HEK293 (cell line): ENCODE measurements at regions not wholly inside any gene's neighbourhood (a gene's known extent, or its start where the extent isn't known, plus 50 kb on each side); places are given as distances from the start of the nearest gene placed in this dataset.

ENCODE experiments used
- CTCF ChIA-PET: fragments of 350-600 bp; formaldehyde crosslinking; extraction: SDS; loops from one replicate; lab custom pipeline; 2021; ENCODE audit warnings: antibody characterized with exemption; lab: Yijun Ruan, JAX
- POLR2A ChIA-PET: fragments of 300-600 bp; formaldehyde crosslinking; extraction: SDS; loops from one replicate; lab custom pipeline; 2020; ENCODE audit warnings: antibody characterized with exemption, inconsistent platforms; lab: Yijun Ruan, JAX
- H3K27ac ChIP-seq: fragments of 200-500 bp; sonication (Bioruptor generic); 2 replicates; pipeline ENCODE4 v1.5.1; 2014; ENCODE audit warnings: low read depth, low read length, control low read depth, inconsistent platforms; ENCODE audit errors: extremely low read depth
- H3K36me3 ChIP-seq, 2 experiments: fragments of 200-500 bp in 1 of 2; sonication (Bioruptor generic) in 1 of 2; 1 replicate in 1 of 2; 2 replicates in 1 of 2; pipeline ENCODE4 v1.5.1; 2014 to 2017; ENCODE audit warnings: inconsistent platforms in 2 of 2, low read length in 2 of 2; ENCODE audit not compliant: control insufficient read depth in 2 of 2, insufficient read depth in 1 of 2
- H3K4me1 ChIP-seq: fragments of 200-500 bp; sonication (Bioruptor generic); 2 replicates; pipeline ENCODE4 v1.5.1; 2014; ENCODE audit warnings: mild to moderate bottlenecking, low read length, inconsistent platforms; ENCODE audit not compliant: control insufficient read depth, insufficient read depth
- H3K4me3 ChIP-seq: 2 replicates; pipeline ENCODE4 v1.5.1; 2011; ENCODE audit warnings: low read depth, mild to moderate bottlenecking, control low read depth, low read length, moderate library complexity
- H3K9me3 ChIP-seq: fragments of 200-500 bp; sonication (Bioruptor generic); 2 replicates; pipeline ENCODE4 v1.5.1; 2014; ENCODE audit warnings: low read depth, low read length, inconsistent platforms; ENCODE audit not compliant: control insufficient read depth, insufficient read depth
- PATZ1 ChIP-seq: fragments of 450-650 bp; formaldehyde crosslinking; IDR thresholded peaks from 2 replicates; pipeline ENCODE4 v1.5.1; 2016; ENCODE audit warnings: missing biosample characterization, missing genetic modification characterization
- SCRT1 ChIP-seq: fragments of 450-650 bp; formaldehyde crosslinking; IDR thresholded peaks from 2 replicates; pipeline ENCODE4 v1.5.1; 2016; ENCODE audit warnings: missing biosample characterization, missing genetic modification characterization, borderline replicate concordance
- WT1 ChIP-seq: fragments of 450-650 bp; formaldehyde crosslinking; IDR thresholded peaks from 2 replicates; pipeline ENCODE4 v1.5.1; 2016; ENCODE audit warnings: missing biosample characterization, missing genetic modification characterization
- ZBTB44 ChIP-seq: fragments of 450-650 bp; IDR thresholded peaks from 2 replicates; pipeline ENCODE4 v1.5.1; 2018; ENCODE audit warnings: missing biosample characterization, mild to moderate bottlenecking, missing genetic modification characterization
- ZBTB8A ChIP-seq: fragments of 450-650 bp; formaldehyde crosslinking; IDR thresholded peaks from 2 replicates; pipeline ENCODE4 v1.5.1; 2016; ENCODE audit warnings: missing biosample characterization, missing genetic modification characterization
- ZIC2 ChIP-seq: fragments of 450-650 bp; formaldehyde crosslinking; IDR thresholded peaks from 2 replicates; pipeline ENCODE4 v1.5.1; 2016; ENCODE audit warnings: missing biosample characterization, missing genetic modification characterization
- ZNF10 ChIP-seq: fragments of 450-650 bp; formaldehyde crosslinking; IDR thresholded peaks from 2 replicates; pipeline ENCODE4 v1.5.1; 2017; ENCODE audit warnings: missing biosample characterization, missing genetic modification characterization
- ZNF148 ChIP-seq: fragments of 450-650 bp; formaldehyde crosslinking; IDR thresholded peaks from 2 replicates; pipeline ENCODE4 v1.5.0; 2017; ENCODE audit warnings: missing biosample characterization, missing genetic modification characterization, borderline replicate concordance
- ZNF18 ChIP-seq: fragments of 450-650 bp; formaldehyde crosslinking; IDR thresholded peaks from 2 replicates; pipeline ENCODE4 v1.5.1; 2016; ENCODE audit warnings: missing biosample characterization, missing genetic modification characterization
- ZNF223 ChIP-seq: fragments of 450-650 bp; formaldehyde crosslinking; IDR thresholded peaks from 2 replicates; pipeline ENCODE4 v1.5.1; 2016; ENCODE audit warnings: missing biosample characterization, missing genetic modification characterization
- ZNF302 ChIP-seq: fragments of 450-650 bp; formaldehyde crosslinking; IDR thresholded peaks from 2 replicates; pipeline ENCODE4 v1.5.1; 2016; ENCODE audit warnings: missing biosample characterization, missing genetic modification characterization, low read depth
- ZNF311 ChIP-seq: fragments of 450-650 bp; formaldehyde crosslinking; IDR thresholded peaks from 2 replicates; pipeline ENCODE4 v1.5.1; 2017; ENCODE audit warnings: missing biosample characterization, missing genetic modification characterization, borderline replicate concordance
- ZNF335 ChIP-seq: fragments of 450-650 bp; formaldehyde crosslinking; conservative IDR thresholded peaks from 2 replicates; pipeline ENCODE4 v1.5.1; 2016; ENCODE audit warnings: missing biosample characterization, missing genetic modification characterization
- ZNF473 ChIP-seq: fragments of 450-650 bp; formaldehyde crosslinking; IDR thresholded peaks from 2 replicates; pipeline ENCODE4 v1.5.1; 2017; ENCODE audit warnings: missing biosample characterization, missing genetic modification characterization
- ZNF549 ChIP-seq: fragments of 450-650 bp; IDR thresholded peaks from 2 replicates; pipeline ENCODE4 v1.5.1; 2018; ENCODE audit warnings: missing biosample characterization, missing genetic modification characterization, mild to moderate bottlenecking, inconsistent platforms, moderate library complexity
- ZNF624 ChIP-seq: fragments of 450-650 bp; formaldehyde crosslinking; IDR thresholded peaks from 2 replicates; pipeline ENCODE4 v1.5.1; 2017; ENCODE audit warnings: missing biosample characterization, missing genetic modification characterization
- ZNF654 ChIP-seq: fragments of 450-650 bp; formaldehyde crosslinking; IDR thresholded peaks from 2 replicates; pipeline ENCODE4 v1.5.1; 2016; ENCODE audit warnings: low read depth, missing biosample characterization, missing genetic modification characterization
- ZNF677 ChIP-seq: fragments of 450-650 bp; IDR thresholded peaks from 2 replicates; pipeline ENCODE4 v1.5.0; 2018; ENCODE audit warnings: missing biosample characterization, mild to moderate bottlenecking, missing genetic modification characterization, moderate library complexity
- ZNF747 ChIP-seq: fragments of 450-650 bp; formaldehyde crosslinking; IDR thresholded peaks from 2 replicates; pipeline ENCODE4 v1.5.1; 2016; ENCODE audit warnings: missing biosample characterization, missing genetic modification characterization

GRCh38 chr6:100101644-100102043 is 107.6 kb upstream of the MCHR2 start:
- ChIA-PET POLR2A (no interaction called here), CTCF (interaction anchor here (0.7 to 6.6 kb wide), 7 partner anchors 9 to 372 kb away, joined by 3 to 142 read pairs (median 5); no protein-coding TSS in a partner anchor)
- H3K27ac ChIP-seq = no peak overlapping the region
- H3K9me3 ChIP-seq = no peaks in the 10 kb centered on the region
- H3K4me3 ChIP-seq = no peak overlapping the region
- TF ChIP-seq WT1 (tag by site-specific recombination) = no peak
- no peaks in the 10 kb centered on the region for H3K4me1 ChIP-seq
- H3K36me3 ChIP-seq = no peaks in the 10 kb centered on the region

GRCh38 chr6:100100776-100101175 is 106.8 kb upstream of the MCHR2 start:
- H3K27ac ChIP-seq = no peak overlapping the region
- no peaks in the 10 kb centered on the region for H3K36me3 ChIP-seq
- POLR2A ChIA-PET = no interaction called here
- no peak for TF ChIP-seq ZNF302 (tag by site-specific recombination)
- no peak for TF ChIP-seq SCRT1 (tag by site-specific recombination)
- peak; percentile 51; the same call in 1 of the 2 replicates for TF ChIP-seq ZIC2 (tag by site-specific recombination)
- TF ChIP-seq, all 188 proteins: peak for 1
- Histone ChIP-seq H3K4me1 (no peaks in the 10 kb centered on the region), H3K4me3 (no peak overlapping the region), H3K9me3 (no peaks in the 10 kb centered on the region)
- CTCF ChIA-PET = interaction anchor here (0.5 to 6.6 kb wide), 15 partner anchors 9 to 564 kb away, joined by 3 to 142 read pairs (median 4); no protein-coding TSS in a partner anchor

GRCh38 chr6:100099189-100100074 is 105.4 kb upstream of the MCHR2 start:
- TF ChIP-seq ZNF549 (tag by site-specific recombination) (no peak), ZNF10 (tag by site-specific recombination) (0 out of 2 replicates have a peak, but pooled peaks have one; percentile 64), ZNF677 (tag by site-specific recombination) (no peak), ZBTB44 (tag by site-specific recombination) (no peak), ZNF654 (tag by site-specific recombination) (peak; percentile 59), ZNF747 (no peak), ZNF148 (tag by site-specific recombination) (no peak), ZNF473 (tag by site-specific recombination) (no peak), ZNF624 (tag by site-specific recombination) (no peak), PATZ1 (tag by site-specific recombination) (no peak), ZNF311 (tag by site-specific recombination) (no peak), ZNF223 (tag by site-specific recombination) (no peak), ZNF335 (tag by site-specific recombination) (peak; percentile 34; the same call in 1 of the 2 replicates), ZBTB8A (no peak), ZNF18 (no peak)
- CTCF ChIA-PET = interaction anchor here (0.6 to 6.6 kb wide), 33 partner anchors 8 to 801 kb away, joined by 3 to 142 read pairs (median 4); no protein-coding TSS in a partner anchor
- Histone ChIP-seq H3K4me3 (no peak overlapping the region), H3K4me1 (no peaks in the 10 kb centered on the region), H3K36me3 (no peaks in the 10 kb centered on the region), H3K27ac (no peak overlapping the region), H3K9me3 (no peaks in the 10 kb centered on the region)
- POLR2A ChIA-PET = no interaction called here
